OCI-M2 (cell line): ENCODE measurements at regions not wholly inside any gene's neighbourhood (a gene's known extent, or its start where the extent isn't known, plus 50 kb on each side); places are given as distances from the start of the nearest gene placed in this dataset.
"Not testable (repeated sequence)": the region's sequence is repeated elsewhere in the genome, so short reads cannot be mapped to it uniquely, and the experiment has no call there.

ENCODE experiments used
- DNase-seq: peaks from one replicate; lab custom pipeline; 2025; ENCODE audit not compliant: unreplicated experiment; lab: John Stamatoyannopoulos, UW

DNA sequence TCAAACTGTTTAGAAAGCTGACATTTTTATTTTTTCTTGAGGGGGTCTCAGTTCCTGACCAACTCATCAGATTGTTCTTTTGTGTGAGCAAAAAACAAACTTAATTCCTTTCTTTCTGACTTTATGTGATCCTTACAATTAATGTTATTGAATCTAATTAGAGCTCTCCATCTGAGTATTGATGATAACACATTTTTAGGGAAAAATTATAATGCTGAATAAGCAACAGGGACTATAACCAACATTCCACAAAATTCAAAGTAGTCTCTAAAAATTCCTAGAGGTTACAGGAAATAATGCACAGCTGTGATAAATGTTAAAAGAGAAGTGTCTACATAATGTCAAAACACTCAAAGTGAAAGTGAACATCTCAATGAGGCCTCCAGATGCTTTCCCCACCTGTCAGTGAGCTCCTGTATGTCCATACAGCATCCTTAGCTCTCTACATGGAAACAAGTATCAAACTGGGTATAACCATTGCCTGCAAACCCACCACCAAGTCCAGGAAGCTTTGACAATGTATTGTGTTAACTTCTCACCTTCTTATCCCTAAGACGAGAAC lies 786.0 kb upstream of the SLC39A10 start:
- DNase-seq: no peak

DNA sequence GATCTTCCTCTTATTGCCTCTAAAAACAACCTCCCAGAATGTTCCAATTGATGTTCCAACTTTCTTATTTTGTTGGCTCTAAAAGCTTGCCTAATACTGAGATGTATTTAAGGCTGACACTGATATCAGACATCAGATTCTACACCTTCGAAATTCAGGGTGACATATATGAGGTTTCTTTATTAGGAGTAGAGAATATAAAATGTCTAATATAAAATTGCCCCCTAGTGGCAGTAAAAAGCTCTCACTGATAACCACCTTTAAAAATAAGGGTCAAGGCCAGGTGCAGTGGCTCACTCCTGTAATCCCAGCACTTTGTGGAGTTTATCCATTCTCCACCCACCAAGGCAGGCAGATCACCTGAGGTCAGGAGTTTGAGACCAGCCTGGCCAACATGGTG lies 789.7 kb upstream of the SLC39A10 start:
- DNase-seq: no peak

- no peak for DNase-seq
Observed at GRCh38 chr2:194854941-194855340, 802.1 kb upstream of the SLC39A10 start.

DNA sequence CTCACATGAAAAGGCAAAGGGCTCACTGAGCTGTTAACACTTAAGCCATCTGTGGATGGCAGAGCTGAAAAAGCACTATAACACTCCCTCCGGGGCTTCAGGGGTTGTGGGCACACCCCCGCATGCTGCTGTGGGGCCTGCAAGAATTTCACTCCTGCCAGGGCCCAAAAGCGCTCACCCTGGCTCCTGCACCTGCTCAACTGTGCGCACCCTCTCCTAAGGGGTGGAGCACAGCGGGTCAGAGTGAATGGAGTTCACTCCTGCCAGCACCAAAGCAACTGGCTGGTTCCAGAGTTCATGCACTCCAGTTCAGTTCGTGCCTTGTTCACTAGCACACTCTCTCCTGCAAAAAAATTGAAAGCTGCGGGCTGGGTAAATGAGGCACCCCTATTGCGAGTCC lies 814.2 kb upstream of the SLC39A10 start:
- no peak for DNase-seq

- not testable (repeated sequence) for DNase-seq
Observed at GRCh38 chr2:194834371-194834770, 822.7 kb upstream of the SLC39A10 start.

DNA sequence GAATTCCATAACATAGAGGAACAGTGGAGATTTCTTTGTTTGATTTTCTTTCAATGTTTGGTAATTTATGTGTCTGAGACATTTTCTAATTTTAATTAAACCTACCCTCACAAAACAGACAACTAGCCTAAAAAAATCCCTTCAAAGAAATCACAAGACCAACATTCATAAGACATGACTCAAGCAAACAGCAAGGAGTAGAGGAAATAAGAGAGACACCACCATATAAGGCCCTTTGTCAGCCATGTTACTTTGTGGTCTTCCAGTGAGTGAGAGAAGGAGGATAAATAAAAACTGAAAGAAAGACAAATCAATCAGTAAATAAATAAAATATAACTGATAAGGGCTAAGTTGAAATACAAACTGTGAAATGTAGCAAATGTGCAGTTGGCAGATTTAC lies 830.8 kb upstream of the SLC39A10 start:
- no peak for DNase-seq

GRCh38 chr2:194824450-194824849 lies 832.6 kb upstream of the SLC39A10 start:
- DNase-seq: no peak

GRCh38 chr2:194822657-194823056 lies 834.4 kb upstream of the SLC39A10 start:
- DNase-seq: no peak

GRCh38 chr2:194822097-194822496 lies 834.9 kb upstream of the SLC39A10 start:
- DNase-seq: no peak

- DNase-seq: no peak
Observed at GRCh38 chr2:194819367-194819766, 837.7 kb upstream of the SLC39A10 start.

- DNase-seq: no peak
Observed at GRCh38 chr2:194815475-194815874, 841.6 kb upstream of the SLC39A10 start.

GRCh38 chr2:194802589-194802988 lies 854.4 kb upstream of the SLC39A10 start:
- no peak for DNase-seq

GRCh38 chr2:194787071-194787470 lies 870.0 kb upstream of the SLC39A10 start:
- not testable (repeated sequence) for DNase-seq

- not testable (repeated sequence) for DNase-seq
Observed at GRCh38 chr2:194771394-194771793, 885.6 kb upstream of the SLC39A10 start.

DNA sequence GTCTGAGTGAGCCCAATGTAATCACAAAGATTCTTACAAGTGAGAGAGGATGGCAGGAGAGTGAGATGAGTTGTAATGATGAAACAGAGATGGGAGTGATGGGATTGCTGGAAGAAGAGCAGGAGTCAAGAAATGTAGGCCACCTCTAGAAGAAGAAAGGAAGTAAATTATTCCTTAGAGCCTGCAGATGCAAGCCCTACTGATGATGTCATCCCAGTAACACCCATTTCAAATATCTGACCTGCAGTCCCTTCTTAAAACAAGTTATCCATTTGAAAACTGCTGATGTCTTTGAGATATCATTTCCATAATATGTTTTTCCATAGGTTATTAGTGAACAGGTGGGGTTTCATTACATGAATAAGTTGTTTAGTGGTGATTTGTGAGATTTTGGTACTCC lies 888.0 kb upstream of the SLC39A10 start:
- DNase-seq: no peak

GRCh38 chr2:194765723-194766122 lies 891.3 kb upstream of the SLC39A10 start:
- no peak for DNase-seq

DNA sequence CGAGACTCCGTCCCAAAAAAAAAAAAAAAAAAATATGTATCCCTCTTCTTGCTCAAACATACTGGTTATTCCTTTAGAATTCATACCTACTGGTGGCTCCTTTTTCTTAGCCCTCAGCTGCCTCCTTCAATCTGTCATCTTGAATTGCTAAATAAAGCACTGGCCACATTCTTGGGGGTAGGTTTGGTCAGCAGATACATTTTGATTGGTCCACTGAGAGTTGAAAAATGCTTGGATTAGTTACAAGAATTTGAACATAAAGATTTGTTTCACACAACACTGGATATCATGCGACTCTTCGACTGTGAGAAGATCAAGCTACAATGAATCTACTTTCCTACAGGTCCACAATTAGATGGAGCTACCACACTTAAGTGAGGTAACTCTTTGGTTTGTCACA lies 906.1 kb upstream of the SLC39A10 start:
- DNase-seq: no peak

- DNase-seq: no peak
Observed at GRCh38 chr2:194745557-194746146, 911.4 kb upstream of the SLC39A10 start.

DNA sequence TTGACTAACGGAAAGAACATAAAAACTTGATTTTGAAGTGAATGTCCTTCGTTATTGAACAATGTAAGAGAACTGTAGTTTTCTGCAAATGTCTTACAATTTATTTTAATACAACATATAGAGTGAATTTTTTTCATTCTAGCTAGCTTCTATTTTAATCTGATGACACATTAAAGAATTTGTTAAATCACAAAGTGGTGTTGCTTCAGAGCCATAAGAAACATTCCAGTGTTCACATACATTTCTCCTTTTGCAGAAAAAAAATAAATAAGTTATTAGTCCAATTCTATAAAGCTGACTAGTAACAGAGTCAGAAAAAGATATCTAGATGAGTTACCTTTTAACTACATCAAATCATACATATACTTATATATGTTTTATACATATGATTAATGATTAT lies 914.3 kb upstream of the SLC39A10 start:
- DNase-seq: no peak

- DNase-seq: no peak
Observed at GRCh38 chr2:194739217-194739616, 917.8 kb upstream of the SLC39A10 start.

- DNase-seq: no peak
Observed at GRCh38 chr2:194735837-194736542, 921.0 kb upstream of the SLC39A10 start.

DNA sequence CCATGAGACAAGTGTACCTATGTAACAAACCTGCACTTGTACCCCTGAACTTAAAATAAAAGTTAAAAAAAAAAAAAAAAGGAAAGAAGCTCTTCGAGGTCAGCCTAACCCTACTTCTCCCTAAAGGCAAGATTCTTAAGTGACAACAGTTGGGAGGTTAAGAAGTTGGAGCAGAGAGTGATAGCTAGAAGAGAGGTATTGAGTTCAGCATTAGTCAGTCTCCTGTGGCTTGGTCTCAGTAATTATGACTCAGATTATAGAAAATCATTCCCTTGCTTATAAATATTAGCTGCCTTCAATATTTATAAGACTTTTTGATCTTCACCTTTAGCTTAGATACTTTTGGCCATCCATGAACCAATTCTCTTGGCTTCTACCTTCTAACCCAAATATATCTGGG lies 926.8 kb upstream of the SLC39A10 start:
- DNase-seq: no peak

DNA sequence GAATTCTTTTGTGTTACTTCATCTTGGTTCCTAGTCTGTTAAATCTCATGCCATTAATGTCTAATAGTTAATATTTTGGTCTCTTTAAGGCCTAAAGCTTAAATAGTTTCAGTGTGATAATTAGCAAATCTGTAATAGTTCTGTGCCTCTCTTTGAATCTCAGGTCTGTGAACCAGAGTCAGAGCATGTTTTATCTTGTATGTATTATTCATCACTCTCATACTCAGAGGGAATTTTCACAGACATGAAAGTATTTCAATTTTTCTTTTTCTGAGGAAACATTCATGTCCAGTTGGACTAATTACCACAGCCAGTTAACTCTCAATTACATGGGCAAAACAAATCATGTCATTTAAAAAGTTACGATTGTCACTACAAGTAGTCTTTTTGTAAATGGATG lies 931.9 kb upstream of the SLC39A10 start:
- no peak for DNase-seq
